ENCODE measurements at regions not wholly inside any gene's neighbourhood (a gene's known extent, or its start where the extent isn't known, plus 50 kb on each side); places are given as distances from the start of the nearest gene placed in this dataset.

DNA sequence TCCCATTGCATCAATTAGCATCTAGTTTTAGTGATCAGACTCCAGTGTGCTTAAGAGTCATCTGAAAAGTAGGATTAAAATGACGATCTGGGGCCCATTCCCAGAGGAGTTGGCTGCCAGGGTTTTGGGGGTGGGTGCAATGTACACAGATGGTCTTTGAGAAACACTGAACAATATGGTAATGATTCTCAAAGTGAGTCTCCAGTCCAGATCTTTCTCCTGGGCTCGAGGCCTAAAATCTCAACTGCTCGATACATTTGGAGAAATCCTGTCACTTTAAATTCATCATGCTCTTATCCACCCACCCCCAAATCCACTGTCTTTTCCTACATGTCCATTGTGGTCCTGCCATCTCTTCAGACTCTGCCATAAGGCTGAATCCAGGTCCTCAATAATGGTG is 80.7 kb upstream of the MYLIP start:
- Histone ChIP-seq H3K4me1 (ENCODE audit: insufficient read depth, low read length, poor library complexity, severe bottlenecking) (no peaks in the 10 kb centered on the region), H2AFZ (ENCODE audit: low read length) (no peak overlapping the region), H3K36me3 (ENCODE audit: insufficient read depth, low read length) (no peaks in the 10 kb centered on the region), H3K79me2 (ENCODE audit: insufficient read depth, low read depth, low read length) (no peaks in the 10 kb centered on the region), H3K4me2 (ENCODE audit: low read length) (no peak overlapping the region), H4K20me1 (ENCODE audit: insufficient read depth, low read length) (no peaks in the 10 kb centered on the region), H3K9me3 (ENCODE audit: low read length) (no peaks in the 10 kb centered on the region), H3K27ac (ENCODE audit: low read depth, low read length, poor library complexity, severe bottlenecking) (no peak overlapping the region), H3K4me3 (ENCODE audit: low read depth, low read length, poor library complexity, severe bottlenecking) (no peak overlapping the region), H3K9me2 (ENCODE audit: insufficient read depth, low read length) (no peaks in the 10 kb centered on the region)
- ChIA-PET POLR2A (interaction anchor here (0.7 kb wide), 1 partner anchor 19 kb away, joined by 3 read pairs; no protein-coding TSS in a partner anchor), CTCF (ENCODE audit: unreplicated experiment) (no interaction called here)
- intact Hi-C loops (cut with micrococcal nuclease; ENCODE audit: unreplicated experiment) = no loop called here
- DNase-seq (ENCODE audit: low spot score) = no peak
- BruUV-seq (replicated peaks) = no TSS peak
- TF ChIP-seq EZH2phosphoT487 (IDR thresholded peaks at IDR 0.05; ENCODE audit: borderline replicate concordance, low read depth, low read length) = no peak
- TF ChIP-seq, protein P1, sequence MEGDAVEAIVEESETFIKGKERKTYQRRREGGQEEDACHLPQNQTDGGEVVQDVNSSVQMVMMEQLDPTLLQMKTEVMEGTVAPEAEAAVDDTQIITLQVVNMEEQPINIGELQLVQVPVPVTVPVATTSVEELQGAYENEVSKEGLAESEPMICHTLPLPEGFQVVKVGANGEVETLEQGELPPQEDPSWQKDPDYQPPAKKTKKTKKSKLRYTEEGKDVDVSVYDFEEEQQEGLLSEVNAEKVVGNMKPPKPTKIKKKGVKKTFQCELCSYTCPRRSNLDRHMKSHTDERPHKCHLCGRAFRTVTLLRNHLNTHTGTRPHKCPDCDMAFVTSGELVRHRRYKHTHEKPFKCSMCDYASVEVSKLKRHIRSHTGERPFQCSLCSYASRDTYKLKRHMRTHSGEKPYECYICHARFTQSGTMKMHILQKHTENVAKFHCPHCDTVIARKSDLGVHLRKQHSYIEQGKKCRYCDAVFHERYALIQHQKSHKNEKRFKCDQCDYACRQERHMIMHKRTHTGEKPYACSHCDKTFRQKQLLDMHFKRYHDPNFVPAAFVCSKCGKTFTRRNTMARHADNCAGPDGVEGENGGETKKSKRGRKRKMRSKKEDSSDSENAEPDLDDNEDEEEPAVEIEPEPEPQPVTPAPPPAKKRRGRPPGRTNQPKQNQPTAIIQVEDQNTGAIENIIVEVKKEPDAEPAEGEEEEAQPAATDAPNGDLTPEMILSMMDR (conservative IDR thresholded peaks at IDR 0.05; ENCODE audit: low read length) = no peak

DNA sequence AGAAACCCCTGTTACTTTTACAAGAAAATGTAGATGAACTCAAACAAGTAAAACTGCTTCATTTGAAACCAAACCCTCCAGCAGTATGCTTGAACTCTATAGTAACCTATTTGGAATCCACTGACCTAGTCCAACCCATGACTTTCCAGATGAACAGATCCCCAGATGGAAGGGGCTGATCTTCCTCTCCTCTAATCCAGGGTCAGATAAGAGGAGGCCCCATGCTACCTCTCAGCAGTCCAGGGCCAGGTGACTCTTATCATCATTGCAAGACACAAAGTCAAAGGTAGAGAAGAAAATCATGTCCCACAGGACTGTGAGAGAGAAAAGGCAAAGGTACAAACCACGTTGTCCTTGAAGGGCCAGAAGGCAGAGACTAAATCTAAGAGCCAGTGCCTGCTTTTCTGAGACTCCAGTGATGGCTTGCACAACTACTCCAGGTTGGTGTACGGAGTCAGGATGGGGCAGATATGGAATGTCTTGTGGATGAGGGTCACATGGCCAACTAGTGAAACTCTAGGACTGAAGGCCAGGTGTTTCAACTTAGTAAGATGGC is 81.4 kb upstream of the MYLIP start:
- Histone ChIP-seq H3K9me2 (ENCODE audit: insufficient read depth, low read length) (no peaks in the 10 kb centered on the region), H2AFZ (ENCODE audit: low read length) (no peak overlapping the region), H3K27ac (ENCODE audit: low read depth, low read length, poor library complexity, severe bottlenecking) (no peak overlapping the region), H3K4me3 (ENCODE audit: low read depth, low read length, poor library complexity, severe bottlenecking) (no peak overlapping the region), H3K9me3 (ENCODE audit: low read length) (no peaks in the 10 kb centered on the region), H3K4me1 (ENCODE audit: insufficient read depth, low read length, poor library complexity, severe bottlenecking) (no peaks in the 10 kb centered on the region), H3K36me3 (ENCODE audit: insufficient read depth, low read length) (no peaks in the 10 kb centered on the region), H3K4me2 (ENCODE audit: low read length) (no peak overlapping the region), H4K20me1 (ENCODE audit: insufficient read depth, low read length) (no peaks in the 10 kb centered on the region), H3K79me2 (ENCODE audit: insufficient read depth, low read depth, low read length) (no peaks in the 10 kb centered on the region)
- POLR2A ChIA-PET = interaction anchor here (0.7 kb wide), 1 partner anchor 12 kb away, joined by 4 read pairs; no protein-coding TSS in a partner anchor
- no TSS peak for BruUV-seq (replicated peaks)
- CTCF ChIA-PET (ENCODE audit: unreplicated experiment) = no interaction called here
- intact Hi-C loops (cut with micrococcal nuclease; ENCODE audit: unreplicated experiment) = no loop called here
- TF ChIP-seq, protein P1 (conservative IDR thresholded peaks at IDR 0.05; ENCODE audit: low read length) = no peak
- TF ChIP-seq EZH2phosphoT487 (IDR thresholded peaks at IDR 0.05; ENCODE audit: borderline replicate concordance, low read depth, low read length) = no peak
- no peak for DNase-seq (ENCODE audit: low spot score)

- TF ChIP-seq EZH2phosphoT487 (IDR thresholded peaks at IDR 0.05; ENCODE audit: borderline replicate concordance, low read depth, low read length) = no peak
Observed at GRCh38 chr6:16045238-16045637, 83.6 kb upstream of the MYLIP start.

More at GRCh38 chr6:16045238-16045637, 83.6 kb upstream of the MYLIP start:
- H4K20me1 ChIP-seq (ENCODE audit: insufficient read depth, low read length) = no peaks in the 10 kb centered on the region
- H3K79me2 ChIP-seq (ENCODE audit: insufficient read depth, low read depth, low read length) = no peaks in the 10 kb centered on the region
- intact Hi-C loops (cut with micrococcal nuclease; ENCODE audit: unreplicated experiment) = no loop called here
- ChIA-PET CTCF (ENCODE audit: unreplicated experiment) (no interaction called here), POLR2A (no interaction called here)
- H3K4me1 ChIP-seq (ENCODE audit: insufficient read depth, low read length, poor library complexity, severe bottlenecking) = no peaks in the 10 kb centered on the region
- H3K27ac ChIP-seq (ENCODE audit: low read depth, low read length, poor library complexity, severe bottlenecking) = no peak overlapping the region
- H3K4me3 ChIP-seq (ENCODE audit: low read depth, low read length, poor library complexity, severe bottlenecking) = no peak overlapping the region
- H2AFZ ChIP-seq (ENCODE audit: low read length) = no peak overlapping the region
- H3K36me3 ChIP-seq (ENCODE audit: insufficient read depth, low read length) = no peaks in the 10 kb centered on the region
- no peaks in the 10 kb centered on the region for H3K9me3 ChIP-seq (ENCODE audit: low read length)
- no peaks in the 10 kb centered on the region for H3K9me2 ChIP-seq (ENCODE audit: insufficient read depth, low read length)
- H3K4me2 ChIP-seq (ENCODE audit: low read length) = no peak overlapping the region
- no peak for DNase-seq (ENCODE audit: low spot score)
- no TSS peak for BruUV-seq (replicated peaks)

Data from OCI-LY7 (cell line).